ENCODE measurements at regions not wholly inside any gene's neighbourhood (a gene's known extent, or its start where the extent isn't known, plus 50 kb on each side); places are given as distances from the start of the nearest gene placed in this dataset.

GRCh38 chr5:28110781-28111180, 1072.4 kb upstream of the CDH9 start:
- Histone ChIP-seq H3K4me3 (no peak overlapping the region), H3K27ac (no peak overlapping the region), H3K36me3 (no peaks in the 10 kb centered on the region), H3K27me3 (no peaks in the 10 kb centered on the region), H3K4me1 (no peaks in the 10 kb centered on the region), H3K9me3 (no peaks in the 10 kb centered on the region)
- no peak for DNase-seq
- intact Hi-C loops (cut with DNase I; ENCODE audit: low total_unique reads) (no loop called here), in situ Hi-C loops (cut with MboI; ENCODE audit: low pct_ligation_motif_present in 1 of 4, low pct_unique_long_range_greater_than_20kb in 1 of 4, low sequenced_read_pairs in 3 of 4) (no loop called here)
- WGBS, 2 donors (ENCODE audit: low coverage in 1 of 2) = 46 to 79% methylated on average over 4 to 6 of the region's 6 CpGs
- TF ChIP-seq CTCF (IDR thresholded peaks at IDR 0.05) (no peak), POLR2AphosphoS5 (IDR thresholded peaks at IDR 0.05) (no peak), EP300 (IDR thresholded peaks at IDR 0.05; ENCODE audit: low read depth) (no peak), POLR2A (IDR thresholded peaks at IDR 0.05) (no peak)

- no peaks in the 10 kb centered on the region for H3K36me3 ChIP-seq
- H3K27ac ChIP-seq = no peak overlapping the region
- in situ Hi-C loops (cut with MboI; ENCODE audit: low pct_ligation_motif_present in 1 of 4, low pct_unique_long_range_greater_than_20kb in 1 of 4, low sequenced_read_pairs in 3 of 4) (no loop called here), intact Hi-C loops (cut with DNase I; ENCODE audit: low total_unique reads) (no loop called here)
- TF ChIP-seq CTCF (IDR thresholded peaks at IDR 0.05) (no peak), POLR2AphosphoS5 (IDR thresholded peaks at IDR 0.05) (no peak), EP300 (IDR thresholded peaks at IDR 0.05; ENCODE audit: low read depth) (no peak), POLR2A (IDR thresholded peaks at IDR 0.05) (no peak)
- H3K27me3 ChIP-seq = no peaks in the 10 kb centered on the region
- DNase-seq = no peak
- H3K4me3 ChIP-seq = no peak overlapping the region
- H3K9me3 ChIP-seq = no peaks in the 10 kb centered on the region
- H3K4me1 ChIP-seq = no peaks in the 10 kb centered on the region
Observed at GRCh38 chr5:28104080-28104479, 1065.7 kb upstream of the CDH9 start.

GRCh38 chr5:28084069-28084468, 1045.7 kb upstream of the CDH9 start:
- in situ Hi-C loops (cut with MboI; ENCODE audit: low pct_ligation_motif_present in 1 of 4, low pct_unique_long_range_greater_than_20kb in 1 of 4, low sequenced_read_pairs in 3 of 4) = no loop called here
- intact Hi-C loops (cut with DNase I; ENCODE audit: low total_unique reads) = no loop called here
- WGBS, 2 donors (ENCODE audit: low coverage in 1 of 2) = 84% methylated on average over 11 of the region's 11 CpGs; no CpG with 5 or more reads in 1 of the 2 donors
- Histone ChIP-seq H3K36me3 (no peaks in the 10 kb centered on the region), H3K9me3 (no peaks in the 10 kb centered on the region), H3K27me3 (no peaks in the 10 kb centered on the region), H3K4me3 (no peak overlapping the region), H3K4me1 (no peaks in the 10 kb centered on the region), H3K27ac (no peak overlapping the region)
- TF ChIP-seq POLR2A (IDR thresholded peaks at IDR 0.05) (no peak), CTCF (IDR thresholded peaks at IDR 0.05) (no peak), POLR2AphosphoS5 (IDR thresholded peaks at IDR 0.05) (no peak), EP300 (IDR thresholded peaks at IDR 0.05; ENCODE audit: low read depth) (no peak)
- no peak for DNase-seq

- 90% methylated on average over 2 of the region's 3 CpGs; no CpG with 5 or more reads in 1 of the 2 donors for WGBS, 2 donors (ENCODE audit: low coverage in 1 of 2)
Observed at GRCh38 chr5:28082610-28083009, 1044.2 kb upstream of the CDH9 start.

More at GRCh38 chr5:28082610-28083009, 1044.2 kb upstream of the CDH9 start:
- no peak overlapping the region for H3K4me3 ChIP-seq
- no peak for DNase-seq
- no peaks in the 10 kb centered on the region for H3K9me3 ChIP-seq
- no peaks in the 10 kb centered on the region for H3K4me1 ChIP-seq
- in situ Hi-C loops (cut with MboI; ENCODE audit: low pct_ligation_motif_present in 1 of 4, low pct_unique_long_range_greater_than_20kb in 1 of 4, low sequenced_read_pairs in 3 of 4) = no loop called here
- no peak overlapping the region for H3K27ac ChIP-seq
- no peaks in the 10 kb centered on the region for H3K27me3 ChIP-seq
- no peak for TF ChIP-seq EP300 (IDR thresholded peaks at IDR 0.05; ENCODE audit: low read depth)
- TF ChIP-seq CTCF (IDR thresholded peaks at IDR 0.05) = no peak
- no peak for TF ChIP-seq POLR2AphosphoS5 (IDR thresholded peaks at IDR 0.05)
- no peak for TF ChIP-seq POLR2A (IDR thresholded peaks at IDR 0.05)
- H3K36me3 ChIP-seq = no peaks in the 10 kb centered on the region
- intact Hi-C loops (cut with DNase I; ENCODE audit: low total_unique reads) = no loop called here
